G401.6 (cell line): ENCODE measurements at regions not wholly inside any gene's neighbourhood (a gene's known extent, or its start where the extent isn't known, plus 50 kb on each side); places are given as distances from the start of the nearest gene placed in this dataset.

Experiments used
- FAIRE-seq: peaks from 2 replicates; lab custom pipeline; 2012; peaks lifted over from hg19 to GRCh38; lab: Jason Lieb, UNC

GRCh38 chr13:99662678-99663077 lies 161.4 kb downstream of the TM9SF2 start:
- no peak for FAIRE-seq

GRCh38 chr13:99661791-99662190 lies 160.5 kb downstream of the TM9SF2 start:
- peak; percentile 99 for FAIRE-seq

- FAIRE-seq, result no peak
These were observed 158.7 kb downstream of the TM9SF2 start for GRCh38 chr13:99659866-99660554.

- FAIRE-seq, result no peak
These were observed 158.0 kb downstream of the TM9SF2 start for GRCh38 chr13:99659226-99659625.

- peak; percentile 97 for FAIRE-seq
These were observed 157.2 kb downstream of the TM9SF2 start for GRCh38 chr13:99658261-99658991.

- no peak for FAIRE-seq
These were observed 156.6 kb downstream of the TM9SF2 start for GRCh38 chr13:99657848-99658260.

GRCh38 chr13:99656844-99657381 lies 155.6 kb downstream of the TM9SF2 start:
- no peak for FAIRE-seq

GRCh38 chr13:99656092-99656745 lies 154.9 kb downstream of the TM9SF2 start:
- peak; percentile 97 for FAIRE-seq

GRCh38 chr13:99655351-99656091 lies 154.2 kb downstream of the TM9SF2 start:
- no peak for FAIRE-seq

GRCh38 chr13:99654076-99654475 lies 152.8 kb downstream of the TM9SF2 start:
- FAIRE-seq, result no peak

- FAIRE-seq, result no peak
These were observed 152.3 kb downstream of the TM9SF2 start for GRCh38 chr13:99653526-99653925.

GRCh38 chr13:99652901-99653300 lies 151.6 kb downstream of the TM9SF2 start:
- no peak for FAIRE-seq

- FAIRE-seq, result no peak
These were observed 150.9 kb downstream of the TM9SF2 start for GRCh38 chr13:99652141-99652540.

- FAIRE-seq, result no peak
These were observed 149.7 kb downstream of the TM9SF2 start for GRCh38 chr13:99651016-99651415.

- FAIRE-seq, result no peak
These were observed 149.1 kb downstream of the TM9SF2 start for GRCh38 chr13:99650410-99650809.

- no peak for FAIRE-seq
These were observed 147.7 kb downstream of the TM9SF2 start for GRCh38 chr13:99648927-99649326.

GRCh38 chr13:99648066-99648665 lies 146.9 kb downstream of the TM9SF2 start:
- peak; percentile 48 for FAIRE-seq

- no peak for FAIRE-seq
These were observed 146.3 kb downstream of the TM9SF2 start for GRCh38 chr13:99647596-99647985.

GRCh38 chr13:99646866-99647595 lies 145.8 kb downstream of the TM9SF2 start:
- FAIRE-seq, result no peak

GRCh38 chr13:99642841-99643240 lies 141.6 kb downstream of the TM9SF2 start:
- no peak for FAIRE-seq

GRCh38 chr13:99642006-99642405 lies 140.7 kb downstream of the TM9SF2 start:
- FAIRE-seq, result no peak
